ENCODE measurements at regions not wholly inside any gene's neighbourhood (a gene's known extent, or its start where the extent isn't known, plus 50 kb on each side); places are given as distances from the start of the nearest gene placed in this dataset.
"Not testable (repeated sequence)": the region's sequence is repeated elsewhere in the genome, so short reads cannot be mapped to it uniquely, and the experiment has no call there.

DNA sequence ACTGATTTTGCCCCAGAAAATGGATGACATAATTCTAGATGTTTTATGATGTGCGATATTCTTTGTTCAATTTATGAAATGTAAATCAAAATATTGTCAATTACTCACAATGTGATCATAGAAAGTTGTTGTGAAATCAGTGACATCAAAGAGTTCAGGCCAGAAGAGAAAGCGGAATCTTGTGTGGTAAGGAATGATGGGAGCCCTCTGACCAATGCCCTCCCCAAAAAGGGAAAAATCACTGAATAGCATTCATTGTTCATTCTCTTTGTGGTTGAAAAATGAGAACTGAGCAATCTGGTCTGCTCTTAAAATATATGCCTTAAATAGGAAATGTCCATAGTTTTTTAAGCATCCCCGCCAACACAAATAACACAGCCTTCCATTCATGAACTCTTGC lies 247.1 kb upstream of the GRIK2 start:
- H3K4me3 ChIP-seq (ENCODE audit: low read depth, low read length), result no peak overlapping the region
- TF ChIP-seq, protein P1, sequence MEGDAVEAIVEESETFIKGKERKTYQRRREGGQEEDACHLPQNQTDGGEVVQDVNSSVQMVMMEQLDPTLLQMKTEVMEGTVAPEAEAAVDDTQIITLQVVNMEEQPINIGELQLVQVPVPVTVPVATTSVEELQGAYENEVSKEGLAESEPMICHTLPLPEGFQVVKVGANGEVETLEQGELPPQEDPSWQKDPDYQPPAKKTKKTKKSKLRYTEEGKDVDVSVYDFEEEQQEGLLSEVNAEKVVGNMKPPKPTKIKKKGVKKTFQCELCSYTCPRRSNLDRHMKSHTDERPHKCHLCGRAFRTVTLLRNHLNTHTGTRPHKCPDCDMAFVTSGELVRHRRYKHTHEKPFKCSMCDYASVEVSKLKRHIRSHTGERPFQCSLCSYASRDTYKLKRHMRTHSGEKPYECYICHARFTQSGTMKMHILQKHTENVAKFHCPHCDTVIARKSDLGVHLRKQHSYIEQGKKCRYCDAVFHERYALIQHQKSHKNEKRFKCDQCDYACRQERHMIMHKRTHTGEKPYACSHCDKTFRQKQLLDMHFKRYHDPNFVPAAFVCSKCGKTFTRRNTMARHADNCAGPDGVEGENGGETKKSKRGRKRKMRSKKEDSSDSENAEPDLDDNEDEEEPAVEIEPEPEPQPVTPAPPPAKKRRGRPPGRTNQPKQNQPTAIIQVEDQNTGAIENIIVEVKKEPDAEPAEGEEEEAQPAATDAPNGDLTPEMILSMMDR (IDR thresholded peaks at IDR 0.05; ENCODE audit: insufficient read depth, low read depth, low read length), result no peak
- DNase-seq (ENCODE audit: low read depth), result peak; percentile 17

DNA sequence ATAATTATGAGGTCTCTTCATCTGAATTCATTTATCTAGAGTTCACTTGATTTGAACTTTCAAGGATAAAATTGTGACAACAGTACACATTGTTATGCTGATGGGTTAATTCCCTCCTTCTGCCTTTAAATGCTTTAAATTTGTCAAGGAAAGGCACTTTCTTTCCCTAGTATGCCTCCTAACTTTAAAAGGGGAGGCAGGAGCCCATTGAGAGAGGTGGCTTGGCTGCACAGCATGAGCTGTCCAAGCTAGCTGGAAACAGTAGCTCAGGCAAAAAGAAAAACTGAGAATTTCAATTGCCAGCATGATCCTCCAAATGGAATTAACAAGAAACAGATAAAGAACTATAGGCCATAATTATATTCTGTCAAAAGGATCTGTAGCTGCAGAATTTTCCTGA lies 243.3 kb upstream of the GRIK2 start:
- no peak overlapping the region for H3K4me3 ChIP-seq (ENCODE audit: low read depth, low read length)
- no peak for DNase-seq (ENCODE audit: low read depth)
- TF ChIP-seq, protein P1 (IDR thresholded peaks at IDR 0.05; ENCODE audit: insufficient read depth, low read depth, low read length), result no peak

DNA sequence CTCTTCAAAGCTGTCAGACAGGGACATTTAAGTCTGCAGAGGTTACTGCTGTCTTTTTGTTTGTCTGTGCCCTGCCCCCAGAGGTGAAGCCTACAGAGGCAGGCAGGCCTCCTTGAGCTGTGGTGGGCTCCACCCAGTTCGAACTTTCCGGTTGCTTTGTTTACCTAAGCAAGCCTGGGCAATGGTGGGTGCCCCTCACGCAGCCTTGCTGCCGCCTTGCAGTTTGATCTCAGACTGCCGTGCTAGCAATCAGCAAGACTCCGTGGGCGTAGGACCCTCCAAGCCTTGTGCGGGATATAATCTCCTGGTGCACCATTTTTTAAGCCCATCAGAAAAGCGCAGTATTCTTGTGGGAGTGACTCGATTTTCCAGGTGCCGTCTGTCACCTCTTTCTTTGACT lies 235.9 kb upstream of the GRIK2 start:
- not testable (repeated sequence) for H3K4me3 ChIP-seq (ENCODE audit: low read depth, low read length); DNase-seq (ENCODE audit: low read depth)

DNA sequence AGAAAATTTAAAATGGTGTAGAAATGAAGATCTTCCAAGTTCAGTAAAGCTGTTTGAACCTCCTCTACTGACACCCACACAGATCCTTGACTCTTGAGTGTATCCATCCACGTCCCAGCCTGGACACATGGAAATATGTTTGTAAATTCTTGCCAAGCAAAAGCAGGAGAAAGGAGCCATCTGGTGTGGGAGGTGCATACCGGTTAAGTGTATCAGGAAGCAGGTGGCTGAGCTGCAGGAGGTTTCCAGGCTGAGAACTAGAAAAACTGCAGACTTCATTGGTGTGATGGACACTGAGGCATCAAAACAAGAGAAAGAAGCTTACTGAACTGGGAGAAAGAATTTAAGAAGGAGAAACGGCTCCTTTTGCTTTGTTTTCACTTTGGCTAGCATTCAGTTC lies 229.9 kb upstream of the GRIK2 start:
- DNase-seq (ENCODE audit: low read depth), result peak; percentile 6
- TF ChIP-seq, protein P1 (IDR thresholded peaks at IDR 0.05; ENCODE audit: insufficient read depth, low read depth, low read length), result no peak
- H3K4me3 ChIP-seq (ENCODE audit: low read depth, low read length), result no peak overlapping the region

DNA sequence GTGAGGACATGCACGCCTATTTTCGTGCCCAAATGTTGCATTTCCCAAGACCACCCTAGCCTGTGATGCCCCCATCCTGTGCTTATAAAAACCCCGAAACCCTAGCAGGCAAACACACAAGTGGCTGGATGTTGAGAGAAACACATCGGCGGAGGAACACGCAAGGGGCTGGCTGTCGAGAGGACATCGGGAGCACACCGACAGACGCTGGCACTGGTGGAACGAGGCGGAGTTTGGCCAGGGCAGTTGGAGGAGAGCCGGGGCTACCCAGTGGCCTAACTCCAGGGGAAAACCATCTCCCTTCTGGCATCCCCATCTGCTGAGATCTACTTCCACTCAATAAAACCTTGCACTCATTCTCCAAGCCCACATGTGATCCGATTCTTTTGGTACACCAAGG lies 225.9 kb upstream of the GRIK2 start:
- DNase-seq (ENCODE audit: low read depth), result no peak
- H3K4me3 ChIP-seq (ENCODE audit: low read depth, low read length), result no peak overlapping the region
- TF ChIP-seq, protein P1 (IDR thresholded peaks at IDR 0.05; ENCODE audit: insufficient read depth, low read depth, low read length), result no peak

DNA sequence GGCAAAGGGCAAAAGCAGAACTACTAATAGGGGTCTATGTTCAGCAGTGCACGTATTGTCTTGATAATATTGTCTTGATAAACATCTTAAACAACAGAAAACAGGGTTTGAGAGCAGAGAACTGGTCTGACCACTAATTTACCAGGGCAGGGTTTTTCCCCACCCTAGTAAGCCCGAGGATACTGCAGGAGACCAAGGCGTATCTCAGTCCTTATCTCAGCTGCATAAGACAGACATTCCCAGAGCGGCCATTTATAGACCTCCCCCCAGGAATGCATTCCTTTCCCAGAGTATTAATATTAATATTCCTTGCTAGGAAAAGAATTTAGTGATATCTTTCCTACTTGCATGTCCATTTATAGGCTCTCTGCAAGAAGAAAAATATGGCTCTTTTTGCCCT lies 222.5 kb upstream of the GRIK2 start:
- H3K4me3 ChIP-seq (ENCODE audit: low read depth, low read length); DNase-seq (ENCODE audit: low read depth): not testable (repeated sequence)

DNA sequence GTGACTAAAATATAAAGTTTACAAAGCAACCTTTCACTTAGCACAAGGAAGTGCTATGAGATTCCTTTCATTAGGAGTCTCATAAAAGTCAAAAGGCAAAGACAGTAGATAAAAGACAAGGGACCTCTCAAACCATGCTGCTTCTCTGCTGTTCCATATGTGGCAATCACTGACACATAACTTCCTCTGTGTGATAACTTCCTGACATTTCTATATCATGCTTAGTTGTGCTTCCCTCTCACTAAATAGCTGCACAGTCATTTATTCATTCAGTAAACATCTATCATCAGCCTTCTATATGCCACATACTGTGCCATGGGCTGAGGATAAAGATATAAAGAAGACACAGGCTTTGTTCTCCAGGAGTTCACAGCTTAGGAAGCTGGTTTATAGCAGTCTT lies 214.8 kb upstream of the GRIK2 start:
- TF ChIP-seq, protein P1 (IDR thresholded peaks at IDR 0.05; ENCODE audit: insufficient read depth, low read depth, low read length), result no peak
- no peak overlapping the region for H3K4me3 ChIP-seq (ENCODE audit: low read depth, low read length)
- no peak for DNase-seq (ENCODE audit: low read depth)

DNA sequence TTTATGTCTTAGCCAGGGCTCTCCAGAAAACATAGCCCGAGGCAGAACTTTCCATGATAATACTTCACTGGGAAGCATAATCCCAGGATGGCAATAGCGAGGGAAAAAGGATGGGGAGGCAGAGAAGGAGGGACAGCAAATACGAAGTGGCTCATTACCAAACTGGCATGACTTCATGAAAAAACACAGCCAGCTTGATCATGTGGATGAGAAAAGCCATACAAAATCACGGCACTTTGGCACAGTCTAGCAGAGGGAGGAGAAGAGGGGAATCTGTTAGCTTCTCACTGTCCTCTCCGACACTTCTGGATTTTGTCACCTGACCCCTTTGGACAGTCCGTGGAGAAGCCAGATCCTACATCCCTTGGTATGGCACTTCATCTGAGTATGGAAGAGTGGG lies 212.5 kb upstream of the GRIK2 start:
- DNase-seq (ENCODE audit: low read depth), result no peak
- TF ChIP-seq, protein P1 (IDR thresholded peaks at IDR 0.05; ENCODE audit: insufficient read depth, low read depth, low read length), result no peak
- H3K4me3 ChIP-seq (ENCODE audit: low read depth, low read length), result no peak overlapping the region

DNA sequence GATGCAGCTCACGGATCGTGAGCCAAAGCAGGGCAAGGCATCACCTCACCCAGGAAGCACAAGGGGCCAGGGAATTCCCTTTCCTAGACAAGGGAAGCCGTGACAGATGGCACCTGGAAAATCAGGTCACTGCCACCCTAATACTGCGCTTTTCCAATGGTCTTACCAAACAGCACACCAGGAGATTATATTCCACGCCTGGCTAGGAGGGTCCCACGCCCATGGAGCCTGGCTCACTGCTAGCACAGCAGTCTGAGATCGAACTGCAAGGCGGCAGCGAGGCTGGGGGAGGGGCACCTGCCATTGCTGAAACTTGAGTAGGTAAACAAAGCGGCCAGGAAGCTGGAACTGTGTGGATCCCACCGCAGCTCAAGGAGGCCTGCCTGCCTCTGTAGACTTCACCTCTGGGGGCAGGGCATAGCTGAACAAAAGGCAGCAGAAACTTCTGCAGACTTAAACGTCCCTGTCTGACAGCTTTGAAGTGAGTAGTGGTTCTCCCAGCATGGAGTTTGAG lies 205.2 kb upstream of the GRIK2 start:
- H3K4me3 ChIP-seq (ENCODE audit: low read depth, low read length), result not testable (repeated sequence)

More for the DNA sequence above, 205.2 kb upstream of the GRIK2 start:
- not testable (repeated sequence) for DNase-seq (ENCODE audit: low read depth)

All from fibroblast of villous mesenchyme (primary cell).